IMR-90 (cell line): ENCODE measurements at regions not wholly inside any gene's neighbourhood (a gene's known extent, or its start where the extent isn't known, plus 50 kb on each side); places are given as distances from the start of the nearest gene placed in this dataset.

Experiments
- ATAC-seq: fragments of 200-7000 bp; cut with Tn5 transposase; 2 replicates; pipeline ENCODE4 v1.9.1; 2020; ENCODE audit warnings: low read depth, mild to moderate bottlenecking, moderate library complexity
- BruUV-seq: library from RNA; stranded (reverse); fragments of 400-500 nt; replicated peaks from 2 replicates; lab custom pipeline; 2021; lab: Mats Ljungman, UMichigan
- CTCF ChIA-PET: fragments of 300-600 bp; formaldehyde crosslinking; extraction: SDS; loops from one replicate; lab custom pipeline; 2021; ENCODE audit warnings: antibody characterized with exemption; lab: Yijun Ruan, JAX
- POLR2A ChIA-PET: fragments of 300-600 bp; sonication (Branson Sonifier 250); formaldehyde crosslinking; loops from one replicate; lab custom pipeline; 2022; ENCODE audit warnings: antibody characterized with exemption; ENCODE audit not compliant: unreplicated experiment; lab: Charles Lee
- DNase-seq: peaks from one replicate; pipeline ENCODE4 v3.0.0; 2013
- H2AFZ ChIP-seq: replicated peaks from 2 replicates; pipeline ENCODE3; 2013; ENCODE audit warnings: low read length, mild to moderate bottlenecking; ENCODE audit not compliant: poor library complexity
- H2AK5ac ChIP-seq: 2 replicates; pipeline ENCODE4 v1.6.1; 2013; ENCODE audit warnings: low read depth, low read length, inconsistent platforms
- H2AK9ac ChIP-seq: replicated peaks from 2 replicates; pipeline ENCODE3; 2013; ENCODE audit warnings: mild to moderate bottlenecking, low read depth, low read length, moderate library complexity; ENCODE audit not compliant: poor library complexity
- H2BK120ac ChIP-seq: 2 replicates; pipeline ENCODE4 v1.6.1; 2013; ENCODE audit warnings: low read depth, low read length, inconsistent platforms
- H2BK15ac ChIP-seq: 3 replicates; pipeline ENCODE4 v1.6.1; 2013; ENCODE audit warnings: low read depth, low read length, inconsistent platforms
- H2BK20ac ChIP-seq: 2 replicates; pipeline ENCODE4 v1.6.1; 2013; ENCODE audit warnings: low read depth, mild to moderate bottlenecking, inconsistent platforms, low read length, moderate library complexity
- H2BK5ac ChIP-seq: 2 replicates; pipeline ENCODE4 v1.6.1; 2013; ENCODE audit warnings: mild to moderate bottlenecking, low read depth, low read length, inconsistent platforms; ENCODE audit not compliant: poor library complexity, severe bottlenecking
- H3K14ac ChIP-seq: replicated peaks from 2 replicates; pipeline ENCODE4 v1.6.1; 2013; ENCODE audit warnings: low read depth, low read length, inconsistent platforms
- H3K18ac ChIP-seq: 2 replicates; pipeline ENCODE4 v1.6.1; 2013; ENCODE audit warnings: low read depth, low read length, control low read depth
- H3K23ac ChIP-seq: 2 replicates; pipeline ENCODE4 v1.6.1; 2013; ENCODE audit warnings: low read depth, low read length, inconsistent platforms
- H3K27ac ChIP-seq: 2 replicates; pipeline ENCODE4 v1.5.1; 2013; ENCODE audit warnings: mild to moderate bottlenecking, control low read depth, low read length; ENCODE audit not compliant: insufficient read depth
- H3K27me3 ChIP-seq: 2 replicates; pipeline ENCODE4 v1.6.1; 2013; ENCODE audit warnings: low read length; ENCODE audit not compliant: control insufficient read depth, insufficient read depth
- H3K36me3 ChIP-seq: 2 replicates; pipeline ENCODE4 v1.6.1; 2013; ENCODE audit warnings: low read length, mixed read lengths; ENCODE audit not compliant: control insufficient read depth, insufficient read depth
- H3K4ac ChIP-seq: 2 replicates; pipeline ENCODE4 v1.6.1; 2013; ENCODE audit warnings: low read depth, low read length, inconsistent platforms
- H3K4me1 ChIP-seq: 2 replicates; pipeline ENCODE4 v1.6.1; 2013; ENCODE audit warnings: low read length, mixed read lengths; ENCODE audit not compliant: control insufficient read depth, insufficient read depth
- H3K4me2 ChIP-seq: 2 replicates; pipeline ENCODE4 v1.6.1; 2013; ENCODE audit warnings: low read depth, mild to moderate bottlenecking, control low read depth, low read length, moderate library complexity
- H3K4me3 ChIP-seq: 2 replicates; pipeline ENCODE4 v1.5.1; 2013; ENCODE audit warnings: low read depth, mild to moderate bottlenecking, control low read depth, low read length, moderate library complexity; ENCODE audit not compliant: insufficient read depth
- H3K56ac ChIP-seq: 2 replicates; pipeline ENCODE4 v1.6.1; 2013; ENCODE audit warnings: low read length, inconsistent platforms; ENCODE audit not compliant: insufficient read depth; ENCODE audit errors: extremely low read depth
- H3K79me1 ChIP-seq, 2 experiments: 2 replicates each; pipeline ENCODE4 v1.6.1; 2013; ENCODE audit warnings: low read length in 2 of 2, inconsistent platforms in 1 of 2, low read depth in 1 of 2
- H3K9ac ChIP-seq: 2 replicates; pipeline ENCODE4 v1.6.1; 2013; ENCODE audit warnings: low read depth, low read length, control low read depth
- H3K9me1 ChIP-seq: 2 replicates; pipeline ENCODE4 v1.6.1; 2013; ENCODE audit warnings: low read length, inconsistent platforms; ENCODE audit not compliant: insufficient read depth
- H3K9me3 ChIP-seq: 2 replicates; pipeline ENCODE4 v1.6.1; 2013; ENCODE audit warnings: low read length; ENCODE audit not compliant: control insufficient read depth, insufficient read depth
- H4K20me1 ChIP-seq: 2 replicates; pipeline ENCODE4 v1.6.1; 2013; ENCODE audit warnings: low read length, inconsistent platforms; ENCODE audit not compliant: insufficient read depth
- H4K5ac ChIP-seq: 2 replicates; pipeline ENCODE4 v1.6.1; 2013; ENCODE audit warnings: mild to moderate bottlenecking, low read depth, low read length, control low read depth
- H4K8ac ChIP-seq, 2 experiments: 2 replicates each; pipeline ENCODE4 v1.6.1; 2013; ENCODE audit warnings: low read depth in 2 of 2, low read length in 2 of 2, control low read depth in 1 of 2, inconsistent platforms in 1 of 2
- H4K91ac ChIP-seq: 2 replicates; pipeline ENCODE4 v1.6.1; 2013; ENCODE audit warnings: low read depth, low read length, inconsistent platforms; ENCODE audit not compliant: insufficient read depth
- BHLHE40 ChIP-seq: fragments of 150-350 bp; IDR thresholded peaks from 2 replicates; pipeline ENCODE4 v1.6.1; 2016; ENCODE audit warnings: mild to moderate bottlenecking, low read depth, low read length
- FOS ChIP-seq: fragments of 150-350 bp; IDR thresholded peaks from 2 replicates; pipeline ENCODE4 v1.6.1; 2016; ENCODE audit warnings: low read depth, low read length
- MAZ ChIP-seq: IDR thresholded peaks from 2 replicates; pipeline ENCODE4 v1.6.1; 2012; ENCODE audit warnings: low read depth, mild to moderate bottlenecking, low read length, improper control_type of control experiment, moderate library complexity, borderline replicate concordance
- MXI1 ChIP-seq: IDR thresholded peaks from 2 replicates; pipeline ENCODE4 v1.6.1; 2012; ENCODE audit warnings: low read depth, mild to moderate bottlenecking, low read length, moderate library complexity, borderline replicate concordance
- NFE2L2 ChIP-seq: fragments of 150-350 bp; IDR thresholded peaks from 2 replicates; pipeline ENCODE4 v1.6.1; 2016; ENCODE audit warnings: low read depth, mild to moderate bottlenecking, low read length
- POLR2A ChIP-seq: IDR thresholded peaks from 2 replicates; pipeline ENCODE4 v1.6.1; 2012; ENCODE audit warnings: mild to moderate bottlenecking, low read depth, low read length
- RCOR1 ChIP-seq: IDR thresholded peaks from 2 replicates; pipeline ENCODE4 v1.6.1; 2012; ENCODE audit warnings: mild to moderate bottlenecking, low read length, improper control_type of control experiment; ENCODE audit not compliant: insufficient replicate concordance
- SMC3 ChIP-seq: fragments of 150-350 bp; IDR thresholded peaks from 2 replicates; pipeline ENCODE4 v1.6.1; 2016; ENCODE audit warnings: low read depth, mild to moderate bottlenecking, antibody characterized with exemption, low read length, moderate library complexity
- WGBS, 2 experiments: methylation state at CpG; one replicate each; pipeline versions ENCODE4 v1.1.5 to v1.1.7; 2013; ENCODE audit warnings: missing lambda C conversion rate in 2 of 2; ENCODE audit not compliant: insufficient read length in 1 of 2; ENCODE audit errors: extremely low coverage in 2 of 2; 5-methylcytosine and 5-hydroxymethylcytosine counted together
- dilution Hi-C: fragments of 300-500 bp; cut with HindIII; formaldehyde crosslinking; loops from one replicate; pipeline ENCODE4 v1.14.3; 2018; ENCODE audit warnings: low sequenced_read_pairs; ENCODE audit not compliant: unreplicated experiment
- in situ Hi-C: fragments of 300-500 bp; cut with MboI; formaldehyde crosslinking; loops from 3 replicates; pipeline ENCODE4 v1.14.3; 2019; ENCODE audit warnings: low sequenced_read_pairs, inconsistent platforms, mixed read lengths
- intact Hi-C: fragments of 100-400 bp; cut with micrococcal nuclease; formaldehyde crosslinking; loops from 2 replicates; pipeline ENCODE4 v1.10.0; 2022

DNA sequence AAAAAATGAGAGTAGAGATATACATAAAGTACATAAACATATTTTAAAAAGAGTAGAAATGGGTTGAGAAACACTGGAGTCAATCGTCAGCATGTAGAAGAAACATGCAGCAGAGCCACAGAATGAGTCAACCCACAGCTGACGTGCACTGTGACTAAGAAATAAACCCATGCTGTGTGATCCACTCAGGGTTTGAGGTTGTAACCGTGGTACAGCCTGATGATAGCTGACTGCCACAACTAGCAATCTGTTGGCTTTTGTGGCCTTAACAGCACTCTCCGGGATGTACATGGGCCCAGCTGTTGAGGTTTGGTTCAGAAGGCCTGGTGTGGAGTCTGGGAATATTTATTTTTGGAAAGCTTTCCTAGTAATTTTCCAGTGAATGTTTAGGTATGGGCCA is 554.4 kb upstream of the MEX3C start:
- Histone ChIP-seq H2AFZ (no peak overlapping the region), H3K18ac (no peak overlapping the region), H3K27me3 (no peaks in the 10 kb centered on the region), H3K4me3 (no peak overlapping the region), H3K23ac (no peak overlapping the region), H3K9ac (no peak overlapping the region), H2AK5ac (no peak overlapping the region), H3K14ac (no peak overlapping the region), H2AK9ac (no peak overlapping the region), H3K4ac (no peak overlapping the region), H2BK120ac (no peak overlapping the region), H4K8ac (no peak overlapping the region), H4K91ac (no peak overlapping the region), H3K9me1 (no peaks in the 10 kb centered on the region), H3K36me3 (no peaks in the 10 kb centered on the region), H3K27ac (no peak overlapping the region), H3K4me1 (no peaks in the 10 kb centered on the region), H3K4me2 (no peak overlapping the region), H2BK5ac (no peak overlapping the region), H2BK20ac (no peak overlapping the region), H3K56ac (no peak overlapping the region), H4K20me1 (no peaks in the 10 kb centered on the region), H3K9me3 (peaks cover 15% of the 10 kb centered on the region), H2BK15ac (no peak overlapping the region), H3K79me1 (no peaks in the 10 kb centered on the region), H4K5ac (no peak overlapping the region)
- TF ChIP-seq RCOR1, result no peak
- TF ChIP-seq POLR2A, result no peak
- no peak for TF ChIP-seq MAZ
- no peak for TF ChIP-seq FOS
- no peak for TF ChIP-seq SMC3
- TF ChIP-seq NFE2L2, result no peak
- TF ChIP-seq BHLHE40, result no peak
- no peak for TF ChIP-seq MXI1
- in situ Hi-C loops (no loop called here), intact Hi-C loops (no loop called here), dilution Hi-C loops (no loop called here)
- no TSS peak for BruUV-seq
- WGBS, 2 experiments, result 40% methylated on average over 1 of the region's 4 CpGs; no CpG with 5 or more reads in 1 of the 2 experiments
- ChIA-PET POLR2A (no interaction called here), CTCF (no interaction called here)
- ATAC-seq (no peak), DNase-seq (no peak)
